ENCODE measurements at regions not wholly inside any gene's neighbourhood (a gene's known extent, or its start where the extent isn't known, plus 50 kb on each side); places are given as distances from the start of the nearest gene placed in this dataset.

DNA sequence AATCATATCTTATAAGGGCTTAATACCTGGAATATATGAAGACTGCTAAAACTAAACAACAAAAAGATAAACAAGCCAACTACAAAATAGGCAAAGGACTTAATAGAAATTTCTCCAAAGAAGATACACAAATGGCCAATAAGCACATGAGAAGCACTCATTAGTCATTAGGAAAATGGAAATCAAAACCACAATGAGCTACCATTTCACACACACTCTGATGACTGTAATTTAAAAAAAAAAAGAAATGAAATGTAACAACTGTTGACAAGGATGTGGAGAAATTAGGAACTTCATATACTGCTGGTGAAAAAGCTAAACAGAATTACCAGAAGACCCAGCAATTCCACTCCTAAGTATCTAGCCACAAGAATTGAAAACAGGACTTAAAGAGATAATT lies 374.2 kb upstream of the ZP4 start:
- TF ChIP-seq, protein P1, sequence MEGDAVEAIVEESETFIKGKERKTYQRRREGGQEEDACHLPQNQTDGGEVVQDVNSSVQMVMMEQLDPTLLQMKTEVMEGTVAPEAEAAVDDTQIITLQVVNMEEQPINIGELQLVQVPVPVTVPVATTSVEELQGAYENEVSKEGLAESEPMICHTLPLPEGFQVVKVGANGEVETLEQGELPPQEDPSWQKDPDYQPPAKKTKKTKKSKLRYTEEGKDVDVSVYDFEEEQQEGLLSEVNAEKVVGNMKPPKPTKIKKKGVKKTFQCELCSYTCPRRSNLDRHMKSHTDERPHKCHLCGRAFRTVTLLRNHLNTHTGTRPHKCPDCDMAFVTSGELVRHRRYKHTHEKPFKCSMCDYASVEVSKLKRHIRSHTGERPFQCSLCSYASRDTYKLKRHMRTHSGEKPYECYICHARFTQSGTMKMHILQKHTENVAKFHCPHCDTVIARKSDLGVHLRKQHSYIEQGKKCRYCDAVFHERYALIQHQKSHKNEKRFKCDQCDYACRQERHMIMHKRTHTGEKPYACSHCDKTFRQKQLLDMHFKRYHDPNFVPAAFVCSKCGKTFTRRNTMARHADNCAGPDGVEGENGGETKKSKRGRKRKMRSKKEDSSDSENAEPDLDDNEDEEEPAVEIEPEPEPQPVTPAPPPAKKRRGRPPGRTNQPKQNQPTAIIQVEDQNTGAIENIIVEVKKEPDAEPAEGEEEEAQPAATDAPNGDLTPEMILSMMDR (IDR thresholded peaks at IDR 0.05; ENCODE audit: extremely low read depth in 1 of 2, insufficient read depth in 1 of 2, low read depth in 1 of 2, low read length in 2 of 2): no peak
- TF ChIP-seq FOS (IDR thresholded peaks at IDR 0.05; ENCODE audit: borderline replicate concordance, insufficient read depth, low read length) (no peak), POLR2A (IDR thresholded peaks at IDR 0.05; ENCODE audit: low read depth, low read length) (no peak), POLR2AphosphoS5 (IDR thresholded peaks at IDR 0.05; ENCODE audit: insufficient read depth, low read depth, low read length) (no peak), EZH2 (IDR thresholded peaks at IDR 0.05; ENCODE audit: borderline replicate concordance, low read depth, low read length, severe bottlenecking) (no peak)

All from endothelial cell of umbilical vein (primary cell).